Fibroblast of lung (primary cell): ENCODE measurements at regions not wholly inside any gene's neighbourhood (a gene's known extent, or its start where the extent isn't known, plus 50 kb on each side); places are given as distances from the start of the nearest gene placed in this dataset.

Source experiments
- EZH2 ChIP-seq: IDR thresholded peaks from 2 replicates; pipeline ENCODE4 v1.5.1; 2012; ENCODE audit warnings: low read length, control low read depth, mild to moderate bottlenecking; ENCODE audit errors: missing control alignments
- TF ChIP-seq, protein P1 (sequence below), 2 donors: IDR thresholded peaks in 1 of 2; conservative IDR thresholded peaks in 1 of 2; 1 replicate in 1 of 2; 2 replicates in 1 of 2; pipeline ENCODE4 v1.5.1; 2011 to 2012; ENCODE audit warnings: low read length in 2 of 2, control low read depth in 1 of 2, inconsistent platforms in 1 of 2, low read depth in 1 of 2, mild to moderate bottlenecking in 1 of 2

DNA sequence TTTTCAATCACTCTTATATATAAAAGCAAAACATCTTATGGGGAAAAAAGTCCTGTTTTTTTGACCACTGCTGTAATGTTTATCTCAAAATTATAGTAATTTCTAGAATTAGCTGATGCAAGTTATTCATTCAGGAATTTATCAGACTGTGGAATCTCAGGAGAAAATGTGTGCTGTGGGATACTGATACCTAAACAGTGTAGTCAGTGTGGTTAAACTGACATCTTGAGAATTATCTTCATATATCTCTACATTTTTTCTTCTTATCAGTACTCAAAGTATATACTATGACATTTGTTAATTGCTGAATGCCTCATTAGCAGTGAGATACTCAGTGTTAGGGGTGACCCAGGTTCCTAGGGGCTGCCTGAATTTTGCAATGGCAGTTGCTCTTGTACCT is 839.3 kb downstream of the KCNT2 start:
- no peak for TF ChIP-seq EZH2
- TF ChIP-seq, protein P1, sequence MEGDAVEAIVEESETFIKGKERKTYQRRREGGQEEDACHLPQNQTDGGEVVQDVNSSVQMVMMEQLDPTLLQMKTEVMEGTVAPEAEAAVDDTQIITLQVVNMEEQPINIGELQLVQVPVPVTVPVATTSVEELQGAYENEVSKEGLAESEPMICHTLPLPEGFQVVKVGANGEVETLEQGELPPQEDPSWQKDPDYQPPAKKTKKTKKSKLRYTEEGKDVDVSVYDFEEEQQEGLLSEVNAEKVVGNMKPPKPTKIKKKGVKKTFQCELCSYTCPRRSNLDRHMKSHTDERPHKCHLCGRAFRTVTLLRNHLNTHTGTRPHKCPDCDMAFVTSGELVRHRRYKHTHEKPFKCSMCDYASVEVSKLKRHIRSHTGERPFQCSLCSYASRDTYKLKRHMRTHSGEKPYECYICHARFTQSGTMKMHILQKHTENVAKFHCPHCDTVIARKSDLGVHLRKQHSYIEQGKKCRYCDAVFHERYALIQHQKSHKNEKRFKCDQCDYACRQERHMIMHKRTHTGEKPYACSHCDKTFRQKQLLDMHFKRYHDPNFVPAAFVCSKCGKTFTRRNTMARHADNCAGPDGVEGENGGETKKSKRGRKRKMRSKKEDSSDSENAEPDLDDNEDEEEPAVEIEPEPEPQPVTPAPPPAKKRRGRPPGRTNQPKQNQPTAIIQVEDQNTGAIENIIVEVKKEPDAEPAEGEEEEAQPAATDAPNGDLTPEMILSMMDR (conservative IDR thresholded peaks at IDR 0.05 in 1 of 2, IDR thresholded peaks at IDR 0.05 in 1 of 2; ENCODE audit: low read depth in 1 of 2, low read length in 2 of 2): no peak
